ENCODE measurements at regions not wholly inside any gene's neighbourhood (a gene's known extent, or its start where the extent isn't known, plus 50 kb on each side); places are given as distances from the start of the nearest gene placed in this dataset.
"Not testable (repeated sequence)": the region's sequence is repeated elsewhere in the genome, so short reads cannot be mapped to it uniquely, and the experiment has no call there.

DNA sequence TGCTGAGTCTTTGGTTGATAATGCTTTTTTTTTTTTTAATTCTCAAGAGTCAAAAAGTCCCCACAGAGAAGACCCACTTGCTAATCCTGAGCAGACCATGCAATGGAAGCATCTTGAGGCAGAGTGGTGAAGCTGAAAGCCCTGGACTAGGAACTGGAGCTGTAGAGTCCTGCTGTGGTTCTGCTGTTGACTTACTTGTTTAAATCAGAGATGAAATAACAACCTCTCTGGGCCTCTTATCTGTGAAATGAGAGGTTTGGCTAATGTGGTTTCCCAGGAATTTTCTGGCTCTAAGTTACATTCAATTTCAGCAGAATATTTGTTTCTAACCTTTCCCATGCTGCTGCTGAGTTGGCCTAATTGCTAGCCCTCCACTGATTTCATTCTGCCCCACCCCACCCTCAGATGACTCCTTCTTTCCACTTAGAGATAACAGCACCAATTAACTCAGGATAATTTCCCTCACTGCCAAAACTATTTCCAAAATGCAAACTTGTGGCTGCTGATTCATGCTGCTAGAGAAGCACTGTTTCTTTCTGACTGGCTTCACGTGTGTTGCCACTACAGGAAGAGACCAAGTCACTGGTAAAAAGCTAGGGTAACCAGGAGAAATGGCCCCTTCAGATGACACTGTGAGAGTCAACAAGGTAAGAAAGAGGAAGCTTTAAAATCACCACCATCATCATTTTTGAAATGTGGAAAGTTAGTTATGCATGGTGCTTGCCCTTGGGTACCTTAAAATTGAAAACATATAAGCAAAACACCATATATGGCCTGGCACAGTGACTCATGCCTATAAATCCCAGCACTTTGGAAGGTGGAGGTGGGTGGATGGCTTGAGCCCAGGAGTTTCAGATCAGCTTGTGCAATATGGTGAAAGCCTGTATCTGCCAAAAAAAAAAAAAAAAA, 326.4 kb downstream of the DCHS2 start:
- no peak overlapping the region for H3K27ac ChIP-seq
- no peaks in the 10 kb centered on the region for H3K36me3 ChIP-seq (replicated peaks in 1 of 2)
- intact Hi-C loops (cut with DNase I) = no loop called here
- 25 to 59% (median 37%) methylated on average over 1 of the region's 1 CpG for WGBS, 4 donors
- H3K9me3 ChIP-seq (replicated peaks in 1 of 3) = no peaks in the 10 kb centered on the region
- H3K4me1 ChIP-seq (replicated peaks in 1 of 2) = no peaks in the 10 kb centered on the region
- H3K27me3 ChIP-seq = no peaks in the 10 kb centered on the region
- peak in 1 of 7 donors; percentile 13 for DNase-seq
- no peak overlapping the region for H3K4me3 ChIP-seq
- no peak for TF ChIP-seq POLR2A (IDR thresholded peaks at IDR 0.05)

DNA sequence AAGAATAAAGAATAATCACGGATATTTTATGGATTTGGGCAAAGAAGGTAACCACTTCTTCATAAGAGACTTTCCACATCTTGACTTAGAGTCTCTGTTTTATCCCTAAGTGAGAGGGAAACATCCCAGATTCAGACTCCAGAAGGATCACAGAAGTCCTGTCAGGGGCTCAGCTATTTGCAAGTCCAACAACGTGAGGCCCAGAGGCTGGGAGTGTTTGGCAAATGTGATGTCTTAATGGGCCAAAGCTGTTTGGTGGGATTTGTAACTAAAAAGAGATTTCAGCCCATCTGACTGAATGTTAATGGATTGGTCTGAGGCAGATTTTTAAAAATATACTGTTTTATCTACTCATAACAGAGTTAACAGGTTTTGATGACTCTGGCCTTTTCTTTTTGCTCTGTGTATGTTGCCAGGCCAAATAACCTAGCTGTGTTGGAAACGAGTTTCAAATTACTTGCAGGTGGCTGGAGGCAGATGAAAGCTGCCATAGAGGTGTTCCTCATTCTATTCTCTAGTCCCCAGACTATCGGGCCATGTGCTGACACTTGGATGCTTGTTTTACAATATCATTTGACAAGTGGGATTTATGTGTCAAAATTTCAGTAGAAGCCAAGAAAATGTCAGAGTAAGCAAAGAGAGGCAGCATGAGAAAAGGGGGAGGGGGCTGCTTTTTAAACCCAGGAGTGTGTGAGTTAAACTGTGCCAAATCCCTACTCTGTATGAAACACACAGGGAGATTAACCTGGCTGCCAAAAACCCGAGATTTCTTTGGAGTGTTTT, 330.9 kb downstream of the DCHS2 start:
- H3K4me3 ChIP-seq = no peak overlapping the region
- intact Hi-C loops (cut with DNase I) = no loop called here
- H3K9me3 ChIP-seq (replicated peaks in 1 of 3) = no peaks in the 10 kb centered on the region
- no peaks in the 10 kb centered on the region for H3K27me3 ChIP-seq
- TF ChIP-seq CTCF (IDR thresholded peaks at IDR 0.05) (no peak), POLR2A (IDR thresholded peaks at IDR 0.05) (no peak)
- H3K27ac ChIP-seq = no peak overlapping the region
- 31 to 37% (median 32%) methylated on average over 5 of the region's 5 CpGs for WGBS, 4 donors
- DNase-seq = no peak
- no peaks in the 10 kb centered on the region for H3K36me3 ChIP-seq (replicated peaks in 1 of 2)
- no peaks in the 10 kb centered on the region for H3K4me1 ChIP-seq (replicated peaks in 1 of 2)

- H3K9me3 ChIP-seq (replicated peaks in 1 of 3) = no peaks in the 10 kb centered on the region
- no peak for DNase-seq
- intact Hi-C loops (cut with DNase I) = no loop called here
- no peak for TF ChIP-seq POLR2A (IDR thresholded peaks at IDR 0.05)
- H3K27me3 ChIP-seq = no peaks in the 10 kb centered on the region
- no peaks in the 10 kb centered on the region for H3K36me3 ChIP-seq (replicated peaks in 1 of 2)
- WGBS, 4 donors = 54 to 67% (median 57%) methylated on average over 6 of the region's 6 CpGs
- H3K4me1 ChIP-seq (replicated peaks in 1 of 2) = no peaks in the 10 kb centered on the region
- no peak overlapping the region for H3K4me3 ChIP-seq
- H3K27ac ChIP-seq = no peak overlapping the region
Observed at GRCh38 chr4:154158361-154159155, 333.0 kb downstream of the DCHS2 start.

- no peaks in the 10 kb centered on the region for H3K27me3 ChIP-seq
- no peak overlapping the region for H3K27ac ChIP-seq
- H3K9me3 ChIP-seq (replicated peaks in 1 of 3) = no peaks in the 10 kb centered on the region
- H3K4me3 ChIP-seq = no peak overlapping the region
- DNase-seq = no peak
- H3K36me3 ChIP-seq (replicated peaks in 1 of 2) = no peaks in the 10 kb centered on the region
- WGBS, 4 donors = 82 to 87% (median 85%) methylated on average over 13 of the region's 13 CpGs
- no peak for TF ChIP-seq POLR2A (IDR thresholded peaks at IDR 0.05)
- TF ChIP-seq CTCF (IDR thresholded peaks at IDR 0.05) = no peak
- no peaks in the 10 kb centered on the region for H3K4me1 ChIP-seq (replicated peaks in 1 of 2)
- intact Hi-C loops (cut with DNase I) = no loop called here
Observed at GRCh38 chr4:154152546-154152945, 339.1 kb downstream of the DCHS2 start.

GRCh38 chr4:154149236-154149635, 342.4 kb downstream of the DCHS2 start:
- DNase-seq; H3K9me3 ChIP-seq (replicated peaks in 1 of 3); H3K4me1 ChIP-seq (replicated peaks in 1 of 2); intact Hi-C loops (cut with DNase I); H3K27ac ChIP-seq; H3K27me3 ChIP-seq; H3K4me3 ChIP-seq; H3K36me3 ChIP-seq (replicated peaks in 1 of 2): not testable (repeated sequence)
- 72 to 78% (median 74%) methylated on average over 5 of the region's 5 CpGs for WGBS, 4 donors
